Fibroblast of the aortic adventitia (primary cell): ENCODE measurements at regions not wholly inside any gene's neighbourhood (a gene's known extent, or its start where the extent isn't known, plus 50 kb on each side); places are given as distances from the start of the nearest gene placed in this dataset.

Source experiments
- DNase-seq: peaks from one replicate; pipeline ENCODE4 v3.0.0-alpha.2; 2010; ENCODE audit warnings: low read depth
- H3K4me3 ChIP-seq: 2 replicates; pipeline ENCODE4 v1.5.1; 2011; ENCODE audit warnings: low read depth, mild to moderate bottlenecking, control low read depth, low read length, moderate library complexity
- CTCF ChIP-seq: IDR thresholded peaks from 2 replicates; pipeline ENCODE4 v1.5.1; 2011; ENCODE audit warnings: mild to moderate bottlenecking, low read length, control low read depth, inconsistent platforms; ENCODE audit not compliant: insufficient read depth

GRCh38 chr2:239543702-239544101 lies 142.9 kb upstream of the HDAC4 start:
- DNase-seq = no peak
- TF ChIP-seq CTCF = no peak
- H3K4me3 ChIP-seq = no peak overlapping the region

GRCh38 chr2:239540174-239540573 lies 139.4 kb upstream of the HDAC4 start:
- no peak overlapping the region for H3K4me3 ChIP-seq
- DNase-seq = no peak
- no peak for TF ChIP-seq CTCF

GRCh38 chr2:239539776-239540100 lies 138.9 kb upstream of the HDAC4 start:
- TF ChIP-seq CTCF = no peak
- H3K4me3 ChIP-seq = no peak overlapping the region
- no peak for DNase-seq

- no peak for TF ChIP-seq CTCF
- H3K4me3 ChIP-seq = no peak overlapping the region
- no peak for DNase-seq
Measured at GRCh38 chr2:239539083-239539775, 138.4 kb upstream of the HDAC4 start.

- no peak for DNase-seq
- TF ChIP-seq CTCF = no peak
- H3K4me3 ChIP-seq = no peak overlapping the region
Measured at GRCh38 chr2:239538357-239539052, 137.7 kb upstream of the HDAC4 start.

GRCh38 chr2:239537633-239538356 lies 137.0 kb upstream of the HDAC4 start:
- DNase-seq = no peak
- no peak for TF ChIP-seq CTCF
- no peak overlapping the region for H3K4me3 ChIP-seq
